GM12878 (cell line): ENCODE measurements at regions not wholly inside any gene's neighbourhood (a gene's known extent, or its start where the extent isn't known, plus 50 kb on each side); places are given as distances from the start of the nearest gene placed in this dataset.

Experiments
- ATAC-seq: fragments of 200-7000 bp; cut with Tn5 transposase; 3 replicates; pipeline ENCODE4 v1.9.1; 2020; ENCODE audit warnings: mild to moderate bottlenecking, moderate library complexity
- BruUV-seq: library from RNA; stranded (reverse); fragments of 400-500 nt; replicated peaks from 2 replicates; lab custom pipeline; 2021; lab: Mats Ljungman, UMichigan
- CTCF ChIA-PET: fragments of 300-600 bp; sonication (Branson Sonifier 250); formaldehyde crosslinking; extraction: SDS; loops from one replicate; lab custom pipeline; 2021; ENCODE audit warnings: inconsistent platforms; lab: Yijun Ruan, JAX
- POLR2A ChIA-PET: fragments of 350-600 bp; formaldehyde crosslinking; extraction: SDS; loops from one replicate; lab custom pipeline; 2021; ENCODE audit warnings: inconsistent platforms; lab: Charles Lee
- RAD21 ChIA-PET: fragments of 300-600 bp; sonication (Branson Sonifier 250); formaldehyde crosslinking; loops from one replicate; lab custom pipeline; 2023; ENCODE audit warnings: antibody characterized with exemption; ENCODE audit not compliant: unreplicated experiment; lab: Charles Lee
- SMC1A ChIA-PET: fragments of 300-600 bp; sonication (Branson Sonifier 250); formaldehyde crosslinking; loops from one replicate; lab custom pipeline; 2023; ENCODE audit not compliant: unreplicated experiment, uncharacterized antibody; lab: Charles Lee
- DNase-seq: peaks from one replicate; pipeline ENCODE4 v3.0.0-alpha.2; 2011; ENCODE audit warnings: low read depth, low spot score
- FAIRE-seq: peaks from 3 replicates; lab custom pipeline; 2011; peaks lifted over from hg19 to GRCh38; lab: Jason Lieb, UNC
- H2AFZ ChIP-seq: 2 replicates; pipeline ENCODE4 v1.6.0; 2011; ENCODE audit warnings: low read depth, low read length, control low read depth; ENCODE audit not compliant: control insufficient read depth
- H3K27ac ChIP-seq: 2 replicates; pipeline ENCODE4 v1.5.1; 2011; ENCODE audit warnings: control low read depth; ENCODE audit not compliant: control insufficient read depth, insufficient read depth
- H3K27me3 ChIP-seq, 2 experiments: replicated peaks in 1 of 2; 2 replicates each; pipeline versions ENCODE4 v1.6.0 to v1.6.1; 2011; ENCODE audit warnings: low read length in 1 of 2; ENCODE audit not compliant: control insufficient read depth in 2 of 2, insufficient read depth in 2 of 2
- H3K36me3 ChIP-seq, 2 experiments: 2 replicates each; pipeline ENCODE4 v1.5.1; 2011; ENCODE audit warnings: low read length in 1 of 2; ENCODE audit not compliant: control insufficient read depth in 2 of 2, insufficient read depth in 2 of 2
- H3K4me1 ChIP-seq: 2 replicates; pipeline ENCODE4 v1.6.1; 2011; ENCODE audit warnings: mild to moderate bottlenecking, low read length, moderate library complexity, mixed read lengths; ENCODE audit not compliant: control insufficient read depth, insufficient read depth
- H3K4me2 ChIP-seq: 2 replicates; pipeline ENCODE4 v1.6.0; 2011; ENCODE audit warnings: control low read depth; ENCODE audit not compliant: control insufficient read depth, insufficient read depth
- H3K4me3 ChIP-seq: fragments of 200-600 bp; sonication (generic); 2 replicates; pipeline ENCODE4 v1.5.1; 2016
- H3K79me2 ChIP-seq: 2 replicates; pipeline ENCODE4 v1.6.0; 2011; ENCODE audit warnings: low read length; ENCODE audit not compliant: control insufficient read depth, insufficient read depth
- H3K9ac ChIP-seq: 2 replicates; pipeline ENCODE4 v1.8.0; 2011; ENCODE audit warnings: low read length, control low read depth, mixed read lengths; ENCODE audit not compliant: control insufficient read depth, insufficient read depth
- H3K9me3 ChIP-seq: replicated peaks from 3 replicates; pipeline ENCODE4 v1.5.1; 2011; ENCODE audit warnings: mild to moderate bottlenecking, low read length; ENCODE audit not compliant: control insufficient read depth, insufficient read depth
- H4K20me1 ChIP-seq: 2 replicates; pipeline ENCODE4 v1.6.0; 2011; ENCODE audit not compliant: control insufficient read depth, insufficient read depth
- CEBPB ChIP-seq, 2 experiments: fragments of 150-350 bp in 1 of 2; IDR thresholded peaks; 2 replicates each; pipeline ENCODE4 v1.6.1; 2012 to 2014; ENCODE audit warnings: low read depth in 2 of 2, low read length in 2 of 2, borderline replicate concordance in 1 of 2, inconsistent platforms in 1 of 2
- CTCF ChIP-seq, 3 experiments: IDR thresholded peaks in 2 of 3; conservative IDR thresholded peaks in 1 of 3; 2 replicates each; pipeline ENCODE4 v1.5.1; 2011; ENCODE audit warnings: low read depth in 3 of 3, low read length in 3 of 3, mild to moderate bottlenecking in 3 of 3, control low read depth in 2 of 3, moderate library complexity in 2 of 3, inconsistent platforms in 1 of 3, mixed read lengths in 1 of 3; ENCODE audit not compliant: control insufficient read depth in 2 of 3, insufficient read depth in 1 of 3; ENCODE audit errors: extremely low read depth in 1 of 3
- DPF2 ChIP-seq: fragments of 450-650 bp; IDR thresholded peaks from 2 replicates; pipeline ENCODE4 v1.6.1; 2017; ENCODE audit warnings: mild to moderate bottlenecking
- HCFC1 ChIP-seq: fragments of 150-350 bp; IDR thresholded peaks from 2 replicates; pipeline ENCODE4 v1.6.1; 2014; ENCODE audit warnings: low read length
- JUND ChIP-seq: IDR thresholded peaks from 2 replicates; pipeline ENCODE4 v1.6.1; 2012; ENCODE audit warnings: low read depth, mild to moderate bottlenecking, low read length, improper control_type of control experiment, moderate library complexity
- MEF2A ChIP-seq: IDR thresholded peaks from 2 replicates; pipeline ENCODE4 v1.6.1; 2011; ENCODE audit warnings: low read depth, mild to moderate bottlenecking, low read length, moderate library complexity; ENCODE audit not compliant: insufficient read depth
- NR2C1 ChIP-seq: fragments of 450-650 bp; IDR thresholded peaks from 2 replicates; pipeline ENCODE4 v1.6.1; 2017; ENCODE audit warnings: antibody characterized with exemption, mild to moderate bottlenecking, moderate library complexity
- NR2C2 ChIP-seq: IDR thresholded peaks from 2 replicates; pipeline ENCODE4 v1.6.1; 2011; ENCODE audit warnings: borderline replicate concordance, low read depth; ENCODE audit not compliant: control insufficient read depth, insufficient read length
- PAX8 ChIP-seq: fragments of 450-650 bp; IDR thresholded peaks from 2 replicates; pipeline ENCODE4 v1.6.1; 2017; ENCODE audit warnings: mild to moderate bottlenecking, moderate library complexity
- RBBP5 ChIP-seq: fragments of 200-600 bp; sonication (generic); conservative IDR thresholded peaks from 2 replicates; pipeline ENCODE4 v1.6.1; 2016
- SMAD1 ChIP-seq: fragments of 450-650 bp; IDR thresholded peaks from 2 replicates; pipeline ENCODE4 v1.6.1; 2018; ENCODE audit warnings: mild to moderate bottlenecking, low read depth; ENCODE audit not compliant: partially characterized antibody
- SREBF2 ChIP-seq: IDR thresholded peaks from 2 replicates; pipeline ENCODE4 v1.6.1; 2012; ENCODE audit warnings: mild to moderate bottlenecking, low read length
- ZBTB11 ChIP-seq: fragments of 450-650 bp; formaldehyde crosslinking; IDR thresholded peaks from 2 replicates; pipeline ENCODE4 v1.5.0; 2022; ENCODE audit warnings: mild to moderate bottlenecking, missing genetic modification characterization
- ZZZ3 ChIP-seq: IDR thresholded peaks from 2 replicates; pipeline ENCODE4 v1.6.1; 2011; ENCODE audit warnings: low read depth; ENCODE audit not compliant: control insufficient read depth, insufficient read length
- WGBS: methylation state at CpG from one replicate; pipeline ENCODE4 v1.1.6; 2016; ENCODE audit warnings: low lambda C conversion rate; ENCODE audit not compliant: insufficient replicate concordance, insufficient coverage; ENCODE audit errors: missing lambda C conversion rate; 5-methylcytosine and 5-hydroxymethylcytosine counted together
- in situ Hi-C: fragments of 300-500 bp; cut with MboI; formaldehyde crosslinking; loops from 9 replicates; pipeline ENCODE4 v1.14.3; 2018; ENCODE audit warnings: mixed read lengths
- intact Hi-C: fragments of 100-400 bp; cut with micrococcal nuclease; formaldehyde crosslinking; loops from one replicate; pipeline ENCODE4 v1.14.2; 2022; ENCODE audit not compliant: unreplicated experiment
- TF ChIP-seq, protein P1 (sequence below): fragments of 450-650 bp; formaldehyde crosslinking; IDR thresholded peaks from 2 replicates; pipeline ENCODE4 v1.4.0; 2020; ENCODE audit warnings: mild to moderate bottlenecking, moderate library complexity
- TF ChIP-seq, protein P2 (sequence below): fragments of 450-650 bp; IDR thresholded peaks from 2 replicates; pipeline ENCODE4 v1.6.1; 2014; ENCODE audit warnings: mild to moderate bottlenecking

DNA sequence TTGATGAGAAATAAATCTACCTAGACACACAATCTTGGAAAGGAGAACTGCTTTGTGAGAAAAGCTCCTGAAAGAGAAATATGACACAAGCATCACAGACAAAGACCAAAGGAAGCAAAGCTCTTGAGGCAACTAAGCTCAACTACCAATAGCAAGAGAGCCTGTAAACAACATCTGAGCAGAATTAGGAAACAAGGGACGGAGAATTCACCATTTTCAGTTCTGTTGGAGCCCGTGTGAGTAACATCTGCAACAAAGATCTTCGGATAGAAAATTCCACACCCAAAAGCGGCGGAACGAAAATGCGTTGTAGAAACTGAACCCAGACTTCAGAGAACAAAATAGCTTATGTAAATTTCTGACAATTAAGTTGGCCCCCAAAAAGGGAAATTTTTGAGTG, 909.9 kb upstream of the MBL2 start:
- CTCF ChIA-PET = interaction anchor here (0.6 kb wide), 1 partner anchor 93 kb away, joined by 3 read pairs; no protein-coding TSS in a partner anchor
- intact Hi-C loops (no loop called here), in situ Hi-C loops (no loop called here)
- H3K79me2 ChIP-seq = no peaks in the 10 kb centered on the region
- H3K36me3 ChIP-seq = no peaks in the 10 kb centered on the region
- no peaks in the 10 kb centered on the region for H3K4me1 ChIP-seq
- H3K9ac ChIP-seq = no peak overlapping the region
- no TSS peak for BruUV-seq
- no peak for DNase-seq
- H3K9me3 ChIP-seq = no peaks in the 10 kb centered on the region
- FAIRE-seq = no peak
- no peaks in the 10 kb centered on the region for H4K20me1 ChIP-seq
- POLR2A ChIA-PET = no interaction called here
- no peak overlapping the region for H2AFZ ChIP-seq
- RAD21 ChIA-PET = no interaction called here
- 51% methylated on average over 7 of the region's 7 CpGs for WGBS
- no peak for ATAC-seq
- SMC1A ChIA-PET = interaction anchor here (1.0 kb wide), 1 partner anchor 8 kb away, joined by 5 read pairs; no protein-coding TSS in a partner anchor
- no peak overlapping the region for H3K4me3 ChIP-seq
- no peak overlapping the region for H3K4me2 ChIP-seq
- H3K27ac ChIP-seq = no peak overlapping the region
- H3K27me3 ChIP-seq = no peaks in the 10 kb centered on the region
- TF ChIP-seq SREBF2 = no peak
- TF ChIP-seq, protein P1, sequence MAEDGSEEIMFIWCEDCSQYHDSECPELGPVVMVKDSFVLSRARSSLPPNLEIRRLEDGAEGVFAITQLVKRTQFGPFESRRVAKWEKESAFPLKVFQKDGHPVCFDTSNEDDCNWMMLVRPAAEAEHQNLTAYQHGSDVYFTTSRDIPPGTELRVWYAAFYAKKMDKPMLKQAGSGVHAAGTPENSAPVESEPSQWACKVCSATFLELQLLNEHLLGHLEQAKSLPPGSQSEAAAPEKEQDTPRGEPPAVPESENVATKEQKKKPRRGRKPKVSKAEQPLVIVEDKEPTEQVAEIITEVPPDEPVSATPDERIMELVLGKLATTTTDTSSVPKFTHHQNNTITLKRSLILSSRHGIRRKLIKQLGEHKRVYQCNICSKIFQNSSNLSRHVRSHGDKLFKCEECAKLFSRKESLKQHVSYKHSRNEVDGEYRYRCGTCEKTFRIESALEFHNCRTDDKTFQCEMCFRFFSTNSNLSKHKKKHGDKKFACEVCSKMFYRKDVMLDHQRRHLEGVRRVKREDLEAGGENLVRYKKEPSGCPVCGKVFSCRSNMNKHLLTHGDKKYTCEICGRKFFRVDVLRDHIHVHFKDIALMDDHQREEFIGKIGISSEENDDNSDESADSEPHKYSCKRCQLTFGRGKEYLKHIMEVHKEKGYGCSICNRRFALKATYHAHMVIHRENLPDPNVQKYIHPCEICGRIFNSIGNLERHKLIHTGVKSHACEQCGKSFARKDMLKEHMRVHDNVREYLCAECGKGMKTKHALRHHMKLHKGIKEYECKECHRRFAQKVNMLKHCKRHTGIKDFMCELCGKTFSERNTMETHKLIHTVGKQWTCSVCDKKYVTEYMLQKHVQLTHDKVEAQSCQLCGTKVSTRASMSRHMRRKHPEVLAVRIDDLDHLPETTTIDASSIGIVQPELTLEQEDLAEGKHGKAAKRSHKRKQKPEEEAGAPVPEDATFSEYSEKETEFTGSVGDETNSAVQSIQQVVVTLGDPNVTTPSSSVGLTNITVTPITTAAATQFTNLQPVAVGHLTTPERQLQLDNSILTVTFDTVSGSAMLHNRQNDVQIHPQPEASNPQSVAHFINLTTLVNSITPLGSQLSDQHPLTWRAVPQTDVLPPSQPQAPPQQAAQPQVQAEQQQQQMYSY (CRISPR knock-in tag) = no peak
- no peak for TF ChIP-seq JUND
- no peak for TF ChIP-seq PAX8
- no peak for TF ChIP-seq RBBP5
- TF ChIP-seq SMAD1 = no peak
- TF ChIP-seq CEBPB (IDR thresholded peaks at IDR 0.05; ENCODE audit: borderline replicate concordance in 1 of 2, low read depth in 2 of 2, low read length in 2 of 2) = no peak
- TF ChIP-seq DPF2 = no peak
- no peak for TF ChIP-seq CTCF (IDR thresholded peaks at IDR 0.05 in 2 of 3, conservative IDR thresholded peaks at IDR 0.05 in 1 of 3; ENCODE audit: control insufficient read depth in 2 of 3, extremely low read depth in 1 of 3, insufficient read depth in 1 of 3, low read depth in 3 of 3, low read length in 3 of 3)
- TF ChIP-seq, protein P2, sequence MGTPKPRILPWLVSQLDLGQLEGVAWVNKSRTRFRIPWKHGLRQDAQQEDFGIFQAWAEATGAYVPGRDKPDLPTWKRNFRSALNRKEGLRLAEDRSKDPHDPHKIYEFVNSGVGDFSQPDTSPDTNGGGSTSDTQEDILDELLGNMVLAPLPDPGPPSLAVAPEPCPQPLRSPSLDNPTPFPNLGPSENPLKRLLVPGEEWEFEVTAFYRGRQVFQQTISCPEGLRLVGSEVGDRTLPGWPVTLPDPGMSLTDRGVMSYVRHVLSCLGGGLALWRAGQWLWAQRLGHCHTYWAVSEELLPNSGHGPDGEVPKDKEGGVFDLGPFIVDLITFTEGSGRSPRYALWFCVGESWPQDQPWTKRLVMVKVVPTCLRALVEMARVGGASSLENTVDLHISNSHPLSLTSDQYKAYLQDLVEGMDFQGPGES = no peak
- TF ChIP-seq HCFC1 = no peak
- no peak for TF ChIP-seq ZZZ3
- no peak for TF ChIP-seq ZBTB11 (CRISPR knock-in tag)
- no peak for TF ChIP-seq NR2C2
- no peak for TF ChIP-seq NR2C1
- TF ChIP-seq MEF2A = no peak
